Lung (tissue), 11 donors: ENCODE measurements at regions not wholly inside any gene's neighbourhood (a gene's known extent, or its start where the extent isn't known, plus 50 kb on each side); places are given as distances from the start of the nearest gene placed in this dataset.
"Not testable (repeated sequence)": the region's sequence is repeated elsewhere in the genome, so short reads cannot be mapped to it uniquely, and the experiment has no call there.

Experiments
- ATAC-seq: fragments of 200-7000 bp; cut with Tn5 transposase; one replicate; pipeline ENCODE4 v1.9.1; 2020; ENCODE audit warnings: moderate number of reproducible peaks; ENCODE audit not compliant: insufficient read depth, low FRiP score
- DNase-seq, 3 donors: peaks; one replicate each; pipeline ENCODE4 v3.0.0-alpha.2; 2013 to 2017
- H3K27ac ChIP-seq, 2 donors: one replicate each; pipeline ENCODE4 v1.5.1; 2013; ENCODE audit warnings: mild to moderate bottlenecking in 2 of 2, moderate library complexity in 2 of 2, control low read depth in 1 of 2, inconsistent platforms in 1 of 2, low read depth in 1 of 2, low read length in 1 of 2
- H3K27me3 ChIP-seq, 3 donors: one replicate each; pipeline ENCODE4 v1.5.1; 2013; ENCODE audit warnings: low read length in 2 of 3; ENCODE audit not compliant: control insufficient read depth in 3 of 3, insufficient read depth in 3 of 3
- H3K36me3 ChIP-seq, 4 donors: one replicate each; pipeline ENCODE4 v1.5.1; 2013; ENCODE audit warnings: low read length in 4 of 4, mild to moderate bottlenecking in 1 of 4, moderate library complexity in 1 of 4; ENCODE audit not compliant: control insufficient read depth in 4 of 4, insufficient read depth in 4 of 4
- H3K4me1 ChIP-seq, 5 donors: one replicate each; pipeline ENCODE4 v1.5.1; 2013; ENCODE audit warnings: low read length in 5 of 5, mild to moderate bottlenecking in 2 of 5, moderate library complexity in 1 of 5; ENCODE audit not compliant: control insufficient read depth in 5 of 5, insufficient read depth in 5 of 5
- H3K4me3 ChIP-seq: one replicate; pipeline ENCODE4 v1.5.1; 2013; ENCODE audit warnings: mild to moderate bottlenecking, control low read depth, moderate library complexity
- H3K9ac ChIP-seq, 2 donors: one replicate each; pipeline ENCODE4 v1.5.1; 2013; ENCODE audit warnings: low read length in 2 of 2, control low read depth in 1 of 2; ENCODE audit not compliant: insufficient read depth in 1 of 2
- H3K9me3 ChIP-seq, 4 donors: one replicate each; pipeline ENCODE4 v1.5.1; 2013; ENCODE audit warnings: low read length in 3 of 4, mild to moderate bottlenecking in 1 of 4, moderate library complexity in 1 of 4; ENCODE audit not compliant: control insufficient read depth in 4 of 4, insufficient read depth in 3 of 4
- CTCF ChIP-seq: IDR thresholded peaks from 2 replicates; pipeline ENCODE4 v1.5.1; 2012; ENCODE audit warnings: mild to moderate bottlenecking; ENCODE audit errors: control extremely low read depth, extremely low read depth
- WGBS, 2 donors: extraction: QIAGEN DNeasy Blood & Tissue Kit; methylation state at CpG; one replicate each; pipeline ENCODE4 v1.1.7; 2013; 5-methylcytosine and 5-hydroxymethylcytosine counted together
- donor health status: control.
- donor health status: control.
- donor health status: Bipolar disorder and iron deficiency.
- donor health status: healthy.
- donor health status: DM: yes; HTN: yes; CAD: no.

- Histone ChIP-seq H3K27ac (no peak overlapping the region), H3K4me1 (peaks cover 0 to 25% (median 5%) of the 10 kb centered on the region in 5 donors), H3K27me3 (no peaks in the 10 kb centered on the region), H3K9me3 (peaks cover 0 to 2% (median 0%) of the 10 kb centered on the region in 4 donors), H3K36me3 (no peaks in the 10 kb centered on the region), H3K4me3 (no peak overlapping the region), H3K9ac (no peak overlapping the region)
- WGBS, 2 donors, result 67 to 77% methylated on average over 3 of the region's 3 CpGs
- DNase-seq (peak; percentile 83 to 98 (median 95)), ATAC-seq (no peak)
- TF ChIP-seq CTCF, result no peak
Observed at GRCh38 chr15:81723701-81724100, 322.1 kb downstream of the MEX3B start.

- Histone ChIP-seq H3K36me3 (no peaks in the 10 kb centered on the region), H3K9ac (no peak overlapping the region), H3K27ac (no peak overlapping the region), H3K4me3 (no peak overlapping the region), H3K4me1 (peaks cover 0 to 20% (median 5%) of the 10 kb centered on the region in 5 donors), H3K9me3 (peaks cover 0 to 2% (median 0%) of the 10 kb centered on the region in 4 donors), H3K27me3 (no peaks in the 10 kb centered on the region)
- WGBS, 2 donors, result 57 to 78% methylated on average over 5 of the region's 5 CpGs
- DNase-seq, result peak in 1 of 3 donors; percentile 22
- no peak for TF ChIP-seq CTCF
- no peak for ATAC-seq
Observed at GRCh38 chr15:81723113-81723651, 322.6 kb downstream of the MEX3B start.

- 88 to 94% methylated on average over 2 of the region's 2 CpGs for WGBS, 2 donors
- not testable (repeated sequence) for H3K27ac ChIP-seq, H3K27me3 ChIP-seq, H3K9me3 ChIP-seq, H3K36me3 ChIP-seq, H3K9ac ChIP-seq, DNase-seq, ATAC-seq, H3K4me3 ChIP-seq, H3K4me1 ChIP-seq
Observed at GRCh38 chr15:81716468-81716867, 329.4 kb downstream of the MEX3B start.

GRCh38 chr15:81710328-81710727 is 335.5 kb downstream of the MEX3B start:
- WGBS, 2 donors, result 92 to 97% methylated on average over 8 of the region's 8 CpGs
- no peaks in the 10 kb centered on the region for H3K36me3 ChIP-seq

GRCh38 chr15:81706816-81707346 is 332.9 kb upstream of the TMC3 start:
- ATAC-seq, H3K9ac ChIP-seq, H3K4me1 ChIP-seq, H3K4me3 ChIP-seq, H3K27ac ChIP-seq, H3K27me3 ChIP-seq, H3K36me3 ChIP-seq, H3K9me3 ChIP-seq: not testable (repeated sequence)
- WGBS, 2 donors, result 54 to 73% methylated on average over 3 of the region's 3 CpGs
- peak in 2 of 3 donors; percentile 14 to 39 for DNase-seq

More at GRCh38 chr15:81710328-81710727, 335.5 kb downstream of the MEX3B start:
- H3K9ac ChIP-seq, result no peak overlapping the region
- peaks cover 0 to 2% (median 0%) of the 10 kb centered on the region in 5 donors for H3K4me1 ChIP-seq
- no peaks in the 10 kb centered on the region for H3K9me3 ChIP-seq
- H3K27me3 ChIP-seq, result no peaks in the 10 kb centered on the region
- no peak for ATAC-seq
- DNase-seq, result no peak
- H3K4me3 ChIP-seq, result no peak overlapping the region
- H3K27ac ChIP-seq, result no peak overlapping the region
- no peak for TF ChIP-seq CTCF

GRCh38 chr15:81705727-81706126 is 331.7 kb upstream of the TMC3 start:
- not testable (repeated sequence) for H3K9ac ChIP-seq, H3K4me3 ChIP-seq, H3K9me3 ChIP-seq, H3K4me1 ChIP-seq, H3K27ac ChIP-seq, H3K27me3 ChIP-seq, H3K36me3 ChIP-seq, ATAC-seq, DNase-seq
- 63 to 84% methylated on average over 2 of the region's 2 CpGs for WGBS, 2 donors
